Endothelial cell of umbilical vein (primary cell): ENCODE measurements at regions not wholly inside any gene's neighbourhood (a gene's known extent, or its start where the extent isn't known, plus 50 kb on each side); places are given as distances from the start of the nearest gene placed in this dataset.

Experiments used
- JUN ChIP-seq: IDR thresholded peaks from 2 replicates; pipeline ENCODE4 v1.6.1; 2011; ENCODE audit warnings: borderline replicate concordance, low read depth; ENCODE audit not compliant: insufficient read length, insufficient read depth
- MYC ChIP-seq: IDR thresholded peaks from one replicate; pipeline ENCODE4 v1.6.1; 2011; ENCODE audit warnings: mild to moderate bottlenecking, low read depth, low read length
- POLR2A ChIP-seq: IDR thresholded peaks from 2 replicates; pipeline ENCODE4 v1.6.1; 2012; ENCODE audit warnings: low read depth, mild to moderate bottlenecking, control low read depth, low read length
- POLR2AphosphoS5 ChIP-seq: IDR thresholded peaks from 2 replicates; pipeline ENCODE4 v1.6.1; 2012; ENCODE audit warnings: low read depth, mild to moderate bottlenecking, control low read depth, low read length, moderate library complexity; ENCODE audit not compliant: insufficient read depth
- TF ChIP-seq, protein P1 (sequence below), 2 donors: IDR thresholded peaks; 1 replicate in 1 of 2; 2 replicates in 1 of 2; pipeline ENCODE4 v1.5.1; 2011; ENCODE audit warnings: low read length in 2 of 2, mild to moderate bottlenecking in 2 of 2, moderate library complexity in 2 of 2, control low read depth in 1 of 2, inconsistent platforms in 1 of 2, low read depth in 1 of 2; ENCODE audit not compliant: insufficient read depth in 1 of 2; ENCODE audit errors: extremely low read depth in 1 of 2
- TF ChIP-seq, protein P2 (sequence below): IDR thresholded peaks from 2 replicates; pipeline ENCODE4 v1.6.1; 2011; ENCODE audit not compliant: insufficient read depth, insufficient read length

DNA sequence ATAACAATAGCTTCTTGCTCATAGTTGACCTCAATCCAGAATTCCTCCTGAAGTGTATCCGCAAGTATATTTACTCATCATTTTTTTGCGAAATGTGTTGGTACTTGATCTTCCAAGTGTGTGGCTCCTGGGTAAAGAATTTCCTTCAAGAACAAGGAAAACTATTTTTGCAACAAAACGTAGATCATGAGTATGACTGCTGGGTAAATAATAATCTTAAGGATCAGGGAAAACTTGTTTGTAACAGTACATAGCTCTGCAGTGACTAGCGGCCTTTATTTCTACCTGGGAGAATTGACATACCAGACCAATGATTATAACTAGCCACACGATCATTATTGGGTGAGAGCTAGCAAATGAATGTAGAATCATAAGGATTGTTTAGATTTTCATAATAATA is 1311.7 kb downstream of the ARAP2 start:
- TF ChIP-seq, protein P1, sequence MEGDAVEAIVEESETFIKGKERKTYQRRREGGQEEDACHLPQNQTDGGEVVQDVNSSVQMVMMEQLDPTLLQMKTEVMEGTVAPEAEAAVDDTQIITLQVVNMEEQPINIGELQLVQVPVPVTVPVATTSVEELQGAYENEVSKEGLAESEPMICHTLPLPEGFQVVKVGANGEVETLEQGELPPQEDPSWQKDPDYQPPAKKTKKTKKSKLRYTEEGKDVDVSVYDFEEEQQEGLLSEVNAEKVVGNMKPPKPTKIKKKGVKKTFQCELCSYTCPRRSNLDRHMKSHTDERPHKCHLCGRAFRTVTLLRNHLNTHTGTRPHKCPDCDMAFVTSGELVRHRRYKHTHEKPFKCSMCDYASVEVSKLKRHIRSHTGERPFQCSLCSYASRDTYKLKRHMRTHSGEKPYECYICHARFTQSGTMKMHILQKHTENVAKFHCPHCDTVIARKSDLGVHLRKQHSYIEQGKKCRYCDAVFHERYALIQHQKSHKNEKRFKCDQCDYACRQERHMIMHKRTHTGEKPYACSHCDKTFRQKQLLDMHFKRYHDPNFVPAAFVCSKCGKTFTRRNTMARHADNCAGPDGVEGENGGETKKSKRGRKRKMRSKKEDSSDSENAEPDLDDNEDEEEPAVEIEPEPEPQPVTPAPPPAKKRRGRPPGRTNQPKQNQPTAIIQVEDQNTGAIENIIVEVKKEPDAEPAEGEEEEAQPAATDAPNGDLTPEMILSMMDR (IDR thresholded peaks at IDR 0.05; ENCODE audit: extremely low read depth in 1 of 2, insufficient read depth in 1 of 2, low read depth in 1 of 2, low read length in 2 of 2), result no peak
- TF ChIP-seq POLR2A (no peak), POLR2AphosphoS5 (no peak), JUN (no peak), MYC (no peak)
- TF ChIP-seq, protein P2, sequence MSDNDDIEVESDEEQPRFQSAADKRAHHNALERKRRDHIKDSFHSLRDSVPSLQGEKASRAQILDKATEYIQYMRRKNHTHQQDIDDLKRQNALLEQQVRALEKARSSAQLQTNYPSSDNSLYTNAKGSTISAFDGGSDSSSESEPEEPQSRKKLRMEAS, result no peak
